ENCODE measurements at regions not wholly inside any gene's neighbourhood (a gene's known extent, or its start where the extent isn't known, plus 50 kb on each side); places are given as distances from the start of the nearest gene placed in this dataset.
"Not testable (repeated sequence)": the region's sequence is repeated elsewhere in the genome, so short reads cannot be mapped to it uniquely, and the experiment has no call there.

DNA sequence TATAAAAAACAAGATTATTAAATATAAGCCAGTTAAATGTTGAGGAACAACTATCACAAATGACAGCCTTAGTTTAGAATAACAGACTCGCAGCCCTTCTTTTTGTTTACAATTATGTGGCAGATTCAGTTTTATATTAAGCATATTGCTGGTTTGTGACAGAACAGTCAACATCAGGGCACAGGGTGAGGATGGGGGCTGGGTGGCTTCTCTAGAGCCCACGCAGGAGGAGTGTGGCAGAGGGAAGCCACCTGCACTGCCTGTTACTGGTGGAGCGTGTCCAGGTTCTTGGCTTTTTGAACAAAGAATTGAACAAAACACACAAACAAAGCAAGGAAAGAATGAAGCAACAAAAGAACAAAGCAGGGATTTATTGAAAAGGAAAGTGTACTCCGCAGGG is 1415.2 kb downstream of the KHDRBS2 start:
- H3K4me3 ChIP-seq (ENCODE audit: low read length); H3K27ac ChIP-seq (ENCODE audit: low read length); ATAC-seq; intact Hi-C loops (cut with DNase I); DNase-seq; H3K4me1 ChIP-seq (ENCODE audit: control insufficient read depth, insufficient read depth, low read length); H3K9me3 ChIP-seq (ENCODE audit: control insufficient read depth, low read length); H3K27me3 ChIP-seq (ENCODE audit: control insufficient read depth, insufficient read depth): not testable (repeated sequence)
- WGBS = 68% methylated on average over 4 of the region's 4 CpGs

DNA sequence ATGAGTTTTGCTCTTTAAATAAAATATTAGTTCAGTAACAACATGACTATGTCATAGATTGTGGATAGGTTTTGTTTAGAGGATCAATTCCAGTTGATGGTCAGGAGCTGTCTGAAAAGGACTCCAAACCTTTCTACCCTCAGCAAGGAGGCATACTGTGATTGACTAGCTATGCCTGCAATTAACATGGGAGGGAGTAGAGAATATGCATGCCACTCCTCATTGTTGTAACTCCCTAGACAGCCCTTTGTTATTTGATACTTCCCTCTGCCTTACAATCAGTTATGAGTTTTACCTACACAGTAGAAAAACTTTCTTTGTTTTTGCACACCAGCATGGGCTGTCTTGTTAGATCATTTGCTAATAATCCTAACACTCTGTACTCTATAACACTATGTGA is 1418.5 kb downstream of the KHDRBS2 start:
- H3K9me3 ChIP-seq (ENCODE audit: control insufficient read depth, low read length) = no peaks in the 10 kb centered on the region
- H3K4me1 ChIP-seq (ENCODE audit: control insufficient read depth, insufficient read depth, low read length) = no peaks in the 10 kb centered on the region
- H3K4me3 ChIP-seq (ENCODE audit: low read length) = no peak overlapping the region
- DNase-seq (no peak), ATAC-seq (no peak)
- intact Hi-C loops (cut with DNase I) = no loop called here
- H3K27ac ChIP-seq (ENCODE audit: low read length) = no peak overlapping the region
- H3K27me3 ChIP-seq (ENCODE audit: control insufficient read depth, insufficient read depth) = no peaks in the 10 kb centered on the region

DNA sequence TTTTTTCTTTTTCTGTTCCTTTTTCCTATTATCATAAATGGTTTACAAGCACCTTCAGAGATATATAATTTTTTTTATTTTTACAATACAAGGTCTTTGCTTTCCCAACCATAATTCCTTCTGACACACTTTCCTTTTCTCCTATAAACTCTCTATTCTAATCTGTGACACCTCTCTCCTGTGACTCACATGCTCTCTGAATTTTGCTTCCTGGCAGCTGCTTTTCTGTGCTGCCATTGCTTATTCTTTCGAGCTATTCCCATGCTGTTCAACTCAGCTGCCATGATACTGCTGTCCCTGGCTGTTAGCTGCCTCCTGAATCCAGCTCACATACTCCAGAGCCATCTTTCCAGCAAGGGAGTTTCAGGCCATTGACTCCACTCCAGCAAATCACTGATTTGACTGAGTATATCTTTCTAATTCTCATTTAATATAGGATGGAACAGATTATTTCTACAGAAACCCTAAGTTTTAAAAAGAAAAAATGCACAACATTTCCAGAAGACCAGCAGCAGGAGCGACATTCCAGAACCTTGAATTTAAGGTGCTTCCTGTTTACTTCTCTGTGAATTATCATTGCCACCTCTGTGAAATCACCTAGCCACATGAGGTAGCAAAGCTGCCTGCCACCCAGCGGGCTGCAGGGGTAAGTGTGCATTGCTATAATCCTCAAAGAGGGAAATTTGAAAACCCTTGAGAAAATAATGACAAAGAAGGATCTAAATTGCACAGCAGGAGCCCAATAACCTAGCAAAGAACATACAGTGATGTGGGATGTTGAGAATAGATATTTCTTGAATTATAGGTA is 1442.6 kb downstream of the KHDRBS2 start:
- H3K9me3 ChIP-seq (ENCODE audit: control insufficient read depth, low read length); DNase-seq; H3K27ac ChIP-seq (ENCODE audit: low read length); H3K4me1 ChIP-seq (ENCODE audit: control insufficient read depth, insufficient read depth, low read length); ATAC-seq; intact Hi-C loops (cut with DNase I); H3K27me3 ChIP-seq (ENCODE audit: control insufficient read depth, insufficient read depth); H3K4me3 ChIP-seq (ENCODE audit: low read length): not testable (repeated sequence)
- WGBS = 19% methylated on average over 3 of the region's 3 CpGs

DNA sequence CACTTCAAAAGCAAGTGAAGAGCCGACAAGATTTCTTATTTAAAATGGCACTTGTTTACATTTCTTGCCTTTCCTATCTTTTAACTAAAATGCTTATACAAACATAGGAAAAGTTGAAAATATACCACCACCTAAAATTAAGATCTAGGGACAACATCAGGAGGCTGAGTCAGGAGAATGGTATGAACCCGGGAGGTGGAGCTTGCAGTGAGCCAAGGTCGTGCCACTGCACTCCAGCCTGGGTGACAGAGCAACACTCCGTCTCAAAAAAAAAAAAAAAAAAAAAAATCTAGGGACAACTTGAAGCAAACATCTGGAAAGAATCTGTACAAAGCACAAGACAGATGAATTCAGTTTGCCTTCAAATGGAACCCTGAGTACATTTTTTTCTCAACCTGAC is 1455.3 kb downstream of the KHDRBS2 start:
- 59% methylated on average over 4 of the region's 4 CpGs for WGBS
- H3K27me3 ChIP-seq (ENCODE audit: control insufficient read depth, insufficient read depth); H3K9me3 ChIP-seq (ENCODE audit: control insufficient read depth, low read length); intact Hi-C loops (cut with DNase I); DNase-seq; ATAC-seq; H3K4me1 ChIP-seq (ENCODE audit: control insufficient read depth, insufficient read depth, low read length); H3K4me3 ChIP-seq (ENCODE audit: low read length); H3K27ac ChIP-seq (ENCODE audit: low read length): not testable (repeated sequence)

DNA sequence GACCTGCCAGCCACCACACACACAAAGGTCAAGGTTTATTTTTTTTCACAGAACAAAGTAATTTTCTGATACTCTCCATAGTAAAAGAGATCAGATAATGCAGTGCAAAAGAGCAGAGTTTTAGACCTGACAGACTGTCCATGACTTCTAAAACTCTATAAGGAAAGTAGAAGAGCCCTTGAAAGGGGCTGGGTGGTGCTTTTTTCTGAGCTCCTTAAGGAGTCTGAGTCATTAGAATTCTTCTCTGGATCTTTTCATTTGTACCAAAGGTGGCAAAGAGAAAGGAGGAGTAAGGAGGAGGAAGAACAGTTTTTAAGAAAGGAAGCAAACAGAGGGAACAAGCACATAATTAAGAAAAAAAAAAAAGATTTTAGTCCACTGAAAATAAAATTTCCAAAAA is 1463.4 kb downstream of the KHDRBS2 start:
- H3K9me3 ChIP-seq (ENCODE audit: control insufficient read depth, low read length); H3K27me3 ChIP-seq (ENCODE audit: control insufficient read depth, insufficient read depth); DNase-seq; intact Hi-C loops (cut with DNase I); H3K27ac ChIP-seq (ENCODE audit: low read length); H3K4me1 ChIP-seq (ENCODE audit: control insufficient read depth, insufficient read depth, low read length); ATAC-seq; H3K4me3 ChIP-seq (ENCODE audit: low read length): not testable (repeated sequence)

DNA sequence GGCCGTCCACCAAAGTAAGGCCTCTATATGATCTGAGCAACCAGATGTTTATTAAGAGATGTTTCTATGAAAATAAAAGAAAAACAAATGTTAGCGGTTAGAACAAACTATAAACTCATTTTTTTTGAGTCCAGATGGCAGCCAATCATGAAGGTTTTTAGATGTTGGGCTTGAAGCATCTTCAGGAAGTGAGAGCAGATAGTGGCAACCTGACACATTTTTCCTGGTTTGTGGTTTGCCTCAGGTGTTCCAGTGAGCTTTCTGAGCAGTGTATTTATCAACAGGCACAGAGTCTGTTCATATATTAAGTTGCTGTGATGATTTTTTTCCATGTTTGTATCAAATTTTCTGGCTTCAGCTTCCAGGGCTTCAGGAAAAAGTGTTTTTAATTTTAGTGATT is 1468.0 kb downstream of the KHDRBS2 start:
- H3K27ac ChIP-seq (ENCODE audit: low read length); H3K9me3 ChIP-seq (ENCODE audit: control insufficient read depth, low read length); DNase-seq; ATAC-seq; H3K27me3 ChIP-seq (ENCODE audit: control insufficient read depth, insufficient read depth); intact Hi-C loops (cut with DNase I); H3K4me1 ChIP-seq (ENCODE audit: control insufficient read depth, insufficient read depth, low read length); H3K4me3 ChIP-seq (ENCODE audit: low read length): not testable (repeated sequence)
- 80% methylated on average over 2 of the region's 2 CpGs for WGBS

GRCh38 chr6:60814784-60815183 is 1471.2 kb downstream of the KHDRBS2 start:
- H3K27ac ChIP-seq (ENCODE audit: low read length); H3K4me3 ChIP-seq (ENCODE audit: low read length); H3K27me3 ChIP-seq (ENCODE audit: control insufficient read depth, insufficient read depth); ATAC-seq; intact Hi-C loops (cut with DNase I); H3K9me3 ChIP-seq (ENCODE audit: control insufficient read depth, low read length); DNase-seq; H3K4me1 ChIP-seq (ENCODE audit: control insufficient read depth, insufficient read depth, low read length): not testable (repeated sequence)
- WGBS = 89% methylated on average over 1 of the region's 1 CpG

DNA sequence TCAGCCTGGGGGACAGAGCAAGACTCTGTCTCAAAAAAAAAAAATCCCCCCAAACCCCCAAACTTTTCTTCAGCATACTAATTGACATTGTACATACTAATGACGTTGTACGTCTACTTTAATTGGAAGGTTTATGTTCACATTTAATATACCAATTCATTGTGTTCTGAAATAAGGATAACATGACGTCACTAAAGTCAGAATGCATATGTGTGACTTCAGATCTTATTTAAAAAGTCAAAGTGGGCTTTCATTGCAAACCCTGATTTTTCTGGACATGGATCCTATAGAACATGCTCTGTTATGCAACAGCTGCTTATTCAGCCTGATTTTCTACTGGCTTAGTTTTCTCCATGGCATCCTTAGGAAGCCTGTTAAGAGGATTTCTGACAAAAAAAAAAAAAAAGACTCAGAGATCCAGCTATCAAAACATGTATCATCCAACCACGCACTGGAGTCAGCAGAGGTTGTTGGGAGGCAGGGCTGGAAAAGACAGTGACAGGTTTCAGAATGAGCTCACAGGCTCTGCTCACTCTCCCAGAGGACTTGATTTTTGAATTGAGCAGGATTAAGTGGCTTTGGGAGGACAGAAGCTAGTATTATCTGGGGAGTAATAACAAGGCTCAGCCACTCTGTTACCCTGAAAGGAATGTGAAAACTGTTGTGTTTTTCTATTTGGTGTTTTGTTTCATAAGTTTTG is 1472.0 kb downstream of the KHDRBS2 start:
- DNase-seq; H3K27me3 ChIP-seq (ENCODE audit: control insufficient read depth, insufficient read depth); H3K27ac ChIP-seq (ENCODE audit: low read length); H3K4me3 ChIP-seq (ENCODE audit: low read length); H3K4me1 ChIP-seq (ENCODE audit: control insufficient read depth, insufficient read depth, low read length); H3K9me3 ChIP-seq (ENCODE audit: control insufficient read depth, low read length); ATAC-seq; intact Hi-C loops (cut with DNase I): not testable (repeated sequence)
- WGBS = 68% methylated on average over 4 of the region's 4 CpGs

GRCh38 chr6:60810216-60810615 is 1475.8 kb downstream of the KHDRBS2 start:
- H3K27ac ChIP-seq (ENCODE audit: low read length); ATAC-seq; H3K27me3 ChIP-seq (ENCODE audit: control insufficient read depth, insufficient read depth); DNase-seq; H3K4me3 ChIP-seq (ENCODE audit: low read length); H3K4me1 ChIP-seq (ENCODE audit: control insufficient read depth, insufficient read depth, low read length); intact Hi-C loops (cut with DNase I); H3K9me3 ChIP-seq (ENCODE audit: control insufficient read depth, low read length): not testable (repeated sequence)
- WGBS = 66% methylated on average over 2 of the region's 2 CpGs

DNA sequence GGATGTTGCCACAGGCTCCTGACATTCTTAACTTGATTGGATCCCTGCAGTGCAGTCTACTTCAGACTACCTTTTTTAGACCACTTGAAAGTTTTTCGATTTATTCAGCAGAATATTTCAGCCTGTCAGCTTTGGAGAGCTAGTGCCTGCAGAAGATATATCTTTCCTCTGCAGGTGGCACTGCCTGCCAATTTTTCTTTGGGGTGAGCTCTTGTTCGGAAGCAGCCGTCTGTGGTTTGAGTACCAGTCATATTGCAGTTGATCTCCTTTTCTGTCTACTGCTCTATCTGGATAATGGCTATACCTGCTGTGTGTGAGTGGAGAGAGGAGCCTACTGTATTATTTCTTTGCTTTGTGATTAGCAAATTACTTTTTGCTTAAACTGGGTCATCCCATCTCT is 1486.9 kb downstream of the KHDRBS2 start:
- intact Hi-C loops (cut with DNase I); ATAC-seq; H3K9me3 ChIP-seq (ENCODE audit: control insufficient read depth, low read length); H3K4me1 ChIP-seq (ENCODE audit: control insufficient read depth, insufficient read depth, low read length); H3K27ac ChIP-seq (ENCODE audit: low read length); H3K27me3 ChIP-seq (ENCODE audit: control insufficient read depth, insufficient read depth); H3K4me3 ChIP-seq (ENCODE audit: low read length); DNase-seq: not testable (repeated sequence)
- WGBS = 34% methylated on average over 3 of the region's 3 CpGs

DNA sequence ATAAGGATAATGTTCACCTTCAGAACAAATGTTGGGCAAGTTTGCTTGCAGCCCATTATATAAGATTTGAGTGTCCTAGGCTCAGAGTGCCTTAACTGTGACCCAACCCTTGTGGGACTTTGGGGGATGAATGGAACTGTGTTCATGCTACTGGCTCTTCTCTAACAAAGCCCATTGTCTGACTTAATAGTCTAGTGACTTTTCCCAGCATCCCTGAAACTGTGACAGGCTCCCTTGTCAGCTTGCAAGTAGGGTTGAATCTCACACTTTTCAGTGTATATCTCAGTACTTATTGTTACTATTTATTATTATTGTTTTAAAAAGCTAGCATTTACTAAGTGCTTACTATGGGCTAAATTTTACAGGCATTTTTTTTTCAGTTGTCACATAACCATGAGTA is 1488.2 kb downstream of the KHDRBS2 start:
- H3K27ac ChIP-seq (ENCODE audit: low read length); H3K4me3 ChIP-seq (ENCODE audit: low read length); H3K9me3 ChIP-seq (ENCODE audit: control insufficient read depth, low read length); DNase-seq; H3K27me3 ChIP-seq (ENCODE audit: control insufficient read depth, insufficient read depth); intact Hi-C loops (cut with DNase I); H3K4me1 ChIP-seq (ENCODE audit: control insufficient read depth, insufficient read depth, low read length); ATAC-seq: not testable (repeated sequence)
